Esophagus muscularis mucosa (tissue), 4 donors: ENCODE measurements at regions not wholly inside any gene's neighbourhood (a gene's known extent, or its start where the extent isn't known, plus 50 kb on each side); places are given as distances from the start of the nearest gene placed in this dataset.

ENCODE experiments used
- DNase-seq: peaks from one replicate; pipeline ENCODE4 v3.0.0-alpha.2; 2017; ENCODE audit errors: extremely low spot score
- H3K27ac ChIP-seq, 4 donors: fragments of 200-600 bp; sonication (generic); replicated peaks in 1 of 4; 1 replicate in 3 of 4; 2 replicates in 1 of 4; pipeline ENCODE4 v1.5.1; 2016 to 2019; ENCODE audit warnings: mild to moderate bottlenecking in 1 of 4
- H3K27me3 ChIP-seq, 4 donors: fragments of 200-600 bp; sonication (generic); one replicate each; pipeline versions ENCODE4 v1.5.1 to v1.6.0; 2016 to 2019
- H3K36me3 ChIP-seq, 4 donors: fragments of 200-600 bp; sonication (generic); one replicate each; pipeline ENCODE4 v1.5.1; 2016 to 2019
- H3K4me1 ChIP-seq, 4 donors: fragments of 200-600 bp; sonication (generic); one replicate each; pipeline ENCODE4 v1.5.1; 2016 to 2019
- H3K4me3 ChIP-seq, 4 donors: fragments of 200-600 bp; sonication (generic); 1 replicate in 2 of 4; 2 replicates in 2 of 4; pipeline ENCODE4 v1.5.1; 2016 to 2019; ENCODE audit warnings: mild to moderate bottlenecking in 4 of 4, moderate library complexity in 1 of 4
- H3K9me3 ChIP-seq, 4 donors: fragments of 200-600 bp; sonication (generic); 1 replicate in 3 of 4; 2 replicates in 1 of 4; pipeline ENCODE4 v1.5.1; 2016 to 2019
- CTCF ChIP-seq, 3 experiments: fragments of 200-600 bp in 2 of 3; fragments of 450-650 bp in 1 of 3; sonication (generic) in 2 of 3; IDR thresholded peaks; one replicate each; pipeline ENCODE4 v1.5.1; 2017 to 2019; ENCODE audit warnings: antibody characterized with exemption in 3 of 3, mild to moderate bottlenecking in 2 of 3, moderate library complexity in 1 of 3
- EP300 ChIP-seq: sonication (generic); formaldehyde crosslinking; IDR thresholded peaks from one replicate; pipeline ENCODE4 v1.6.1; 2017; ENCODE audit warnings: antibody characterized with exemption
- POLR2A ChIP-seq: fragments of 450-650 bp; IDR thresholded peaks from one replicate; pipeline ENCODE4 v1.6.1; 2017; ENCODE audit warnings: antibody characterized with exemption, moderate library complexity, mild to moderate bottlenecking, low read depth
- POLR2AphosphoS5 ChIP-seq, 2 donors: sonication (generic); formaldehyde crosslinking; IDR thresholded peaks; one replicate each; pipeline ENCODE4 v1.6.1; 2017; ENCODE audit warnings: antibody characterized with exemption in 2 of 2
- WGBS: methylation state at CpG from one replicate; pipeline ENCODE4 v1.1.5; 2018; 5-methylcytosine and 5-hydroxymethylcytosine counted together
- intact Hi-C: fragments of 100-400 bp; cut with DNase I; formaldehyde crosslinking; loops from one replicate; pipeline ENCODE4 v1.15.1; 2023

- Histone ChIP-seq H3K9me3 (no peaks in the 10 kb centered on the region), H3K27ac (no peak overlapping the region), H3K36me3 (no peaks in the 10 kb centered on the region), H3K4me3 (no peak overlapping the region), H3K4me1 (no peaks in the 10 kb centered on the region), H3K27me3 (no peaks in the 10 kb centered on the region)
- 87% methylated on average over 1 of the region's 1 CpG for WGBS
- intact Hi-C loops: no loop called here
- DNase-seq: no peak
- TF ChIP-seq CTCF (IDR thresholded peaks at IDR 0.05) (no peak), POLR2AphosphoS5 (IDR thresholded peaks at IDR 0.05) (no peak), POLR2A (no peak)
Measured at GRCh38 chr1:118485757-118486156, 300.7 kb upstream of the SPAG17 start.

GRCh38 chr1:118484893-118485292 lies 299.9 kb upstream of the SPAG17 start:
- Histone ChIP-seq H3K27me3 (no peaks in the 10 kb centered on the region), H3K27ac (no peak overlapping the region), H3K9me3 (no peaks in the 10 kb centered on the region), H3K4me1 (no peaks in the 10 kb centered on the region), H3K36me3 (no peaks in the 10 kb centered on the region), H3K4me3 (no peak overlapping the region)
- TF ChIP-seq CTCF (IDR thresholded peaks at IDR 0.05) (no peak), POLR2A (no peak), POLR2AphosphoS5 (IDR thresholded peaks at IDR 0.05) (no peak), EP300 (no peak)
- WGBS: 60% methylated on average over 1 of the region's 1 CpG
- DNase-seq: no peak
- intact Hi-C loops: no loop called here

GRCh38 chr1:118483245-118484006 lies 298.4 kb upstream of the SPAG17 start:
- WGBS: 81% methylated on average over 3 of the region's 3 CpGs
- TF ChIP-seq POLR2A: no peak
- TF ChIP-seq CTCF (IDR thresholded peaks at IDR 0.05): no peak
- TF ChIP-seq EP300: no peak
- no peak for TF ChIP-seq POLR2AphosphoS5 (IDR thresholded peaks at IDR 0.05)
- H3K9me3 ChIP-seq: no peaks in the 10 kb centered on the region
- no peaks in the 10 kb centered on the region for H3K4me1 ChIP-seq
- intact Hi-C loops: no loop called here
- no peak overlapping the region for H3K27ac ChIP-seq
- no peak overlapping the region for H3K4me3 ChIP-seq
- H3K36me3 ChIP-seq: no peaks in the 10 kb centered on the region
- no peaks in the 10 kb centered on the region for H3K27me3 ChIP-seq
- no peak for DNase-seq

- H3K27me3 ChIP-seq: no peaks in the 10 kb centered on the region
- no peak for DNase-seq
- H3K4me3 ChIP-seq: no peak overlapping the region
- 64% methylated on average over 2 of the region's 2 CpGs for WGBS
- no peaks in the 10 kb centered on the region for H3K4me1 ChIP-seq
- H3K9me3 ChIP-seq: no peaks in the 10 kb centered on the region
- TF ChIP-seq CTCF (IDR thresholded peaks at IDR 0.05) (no peak), EP300 (no peak), POLR2A (no peak), POLR2AphosphoS5 (IDR thresholded peaks at IDR 0.05) (no peak)
- H3K27ac ChIP-seq: no peak overlapping the region
- H3K36me3 ChIP-seq: no peaks in the 10 kb centered on the region
- intact Hi-C loops: no loop called here
Measured at GRCh38 chr1:118481126-118481525, 296.1 kb upstream of the SPAG17 start.

- H3K27ac ChIP-seq: no peak overlapping the region
- intact Hi-C loops: no loop called here
- H3K36me3 ChIP-seq: no peaks in the 10 kb centered on the region
- DNase-seq: no peak
- no peaks in the 10 kb centered on the region for H3K27me3 ChIP-seq
- no peaks in the 10 kb centered on the region for H3K4me1 ChIP-seq
- no peaks in the 10 kb centered on the region for H3K9me3 ChIP-seq
- TF ChIP-seq POLR2AphosphoS5 (IDR thresholded peaks at IDR 0.05) (no peak), EP300 (no peak), CTCF (IDR thresholded peaks at IDR 0.05) (no peak), POLR2A (no peak)
- no peak overlapping the region for H3K4me3 ChIP-seq
- 90% methylated on average over 3 of the region's 3 CpGs for WGBS
Measured at GRCh38 chr1:118479351-118479750, 294.3 kb upstream of the SPAG17 start.
